GM10266 (cell line): ENCODE measurements at regions not wholly inside any gene's neighbourhood (a gene's known extent, or its start where the extent isn't known, plus 50 kb on each side); places are given as distances from the start of the nearest gene placed in this dataset.
"Not testable (repeated sequence)": the region's sequence is repeated elsewhere in the genome, so short reads cannot be mapped to it uniquely, and the experiment has no call there.

Experiments used
- DNase-seq: peaks from one replicate; pipeline ENCODE4 v3.0.0; 2012; ENCODE audit errors: extremely low spot score
- TF ChIP-seq, protein P1 (sequence below): IDR thresholded peaks from 2 replicates; pipeline ENCODE4 v1.5.1; 2012; ENCODE audit warnings: mild to moderate bottlenecking, low read depth; ENCODE audit not compliant: control insufficient read depth, insufficient read depth; ENCODE audit errors: missing control alignments

DNA sequence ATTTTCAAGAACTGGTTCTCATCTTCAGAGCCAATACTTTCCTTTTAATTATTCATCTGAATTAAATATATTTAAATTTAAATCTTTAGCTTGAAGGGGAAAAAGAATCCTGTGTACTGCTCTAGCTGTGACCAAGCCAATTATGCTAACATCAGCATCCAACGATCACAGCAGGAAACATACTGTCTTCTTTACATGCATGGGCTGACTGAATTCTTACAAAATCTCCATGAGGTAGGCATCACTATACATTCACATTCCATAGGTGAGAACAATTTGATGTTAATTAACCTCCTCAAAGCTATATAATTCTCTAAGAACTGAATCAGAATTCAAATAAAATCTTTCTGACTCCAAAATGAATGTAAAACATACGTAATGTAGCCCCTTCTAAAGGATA, 118.8 kb upstream of the MAP2 start:
- DNase-seq = no peak
- TF ChIP-seq, protein P1, sequence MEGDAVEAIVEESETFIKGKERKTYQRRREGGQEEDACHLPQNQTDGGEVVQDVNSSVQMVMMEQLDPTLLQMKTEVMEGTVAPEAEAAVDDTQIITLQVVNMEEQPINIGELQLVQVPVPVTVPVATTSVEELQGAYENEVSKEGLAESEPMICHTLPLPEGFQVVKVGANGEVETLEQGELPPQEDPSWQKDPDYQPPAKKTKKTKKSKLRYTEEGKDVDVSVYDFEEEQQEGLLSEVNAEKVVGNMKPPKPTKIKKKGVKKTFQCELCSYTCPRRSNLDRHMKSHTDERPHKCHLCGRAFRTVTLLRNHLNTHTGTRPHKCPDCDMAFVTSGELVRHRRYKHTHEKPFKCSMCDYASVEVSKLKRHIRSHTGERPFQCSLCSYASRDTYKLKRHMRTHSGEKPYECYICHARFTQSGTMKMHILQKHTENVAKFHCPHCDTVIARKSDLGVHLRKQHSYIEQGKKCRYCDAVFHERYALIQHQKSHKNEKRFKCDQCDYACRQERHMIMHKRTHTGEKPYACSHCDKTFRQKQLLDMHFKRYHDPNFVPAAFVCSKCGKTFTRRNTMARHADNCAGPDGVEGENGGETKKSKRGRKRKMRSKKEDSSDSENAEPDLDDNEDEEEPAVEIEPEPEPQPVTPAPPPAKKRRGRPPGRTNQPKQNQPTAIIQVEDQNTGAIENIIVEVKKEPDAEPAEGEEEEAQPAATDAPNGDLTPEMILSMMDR = no peak

GRCh38 chr2:209305746-209306196, 118.1 kb upstream of the MAP2 start:
- DNase-seq = no peak
- TF ChIP-seq, protein P1 = no peak

GRCh38 chr2:209307161-209308001, 116.5 kb upstream of the MAP2 start:
- DNase-seq = no peak
- TF ChIP-seq, protein P1 = no peak

DNA sequence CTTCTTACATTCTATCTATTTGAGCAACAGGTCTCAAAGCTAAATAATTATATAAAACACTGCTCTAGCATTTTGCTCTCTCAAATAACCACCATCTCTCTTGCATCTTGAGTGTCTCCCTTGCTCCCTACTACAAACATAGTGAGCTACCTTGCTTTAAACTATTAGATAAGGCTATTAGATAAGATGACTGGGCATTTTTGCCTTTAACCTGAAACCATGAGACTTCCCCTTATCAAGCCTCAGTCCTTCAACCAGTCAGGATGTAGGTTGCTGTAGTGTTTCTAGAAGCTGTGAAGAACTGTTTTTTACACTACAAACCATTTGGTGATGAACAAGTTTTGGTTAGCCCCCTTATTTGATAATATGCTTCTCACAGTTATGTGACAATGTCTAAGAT, 115.4 kb upstream of the MAP2 start:
- TF ChIP-seq, protein P1 = no peak
- DNase-seq = no peak

DNA sequence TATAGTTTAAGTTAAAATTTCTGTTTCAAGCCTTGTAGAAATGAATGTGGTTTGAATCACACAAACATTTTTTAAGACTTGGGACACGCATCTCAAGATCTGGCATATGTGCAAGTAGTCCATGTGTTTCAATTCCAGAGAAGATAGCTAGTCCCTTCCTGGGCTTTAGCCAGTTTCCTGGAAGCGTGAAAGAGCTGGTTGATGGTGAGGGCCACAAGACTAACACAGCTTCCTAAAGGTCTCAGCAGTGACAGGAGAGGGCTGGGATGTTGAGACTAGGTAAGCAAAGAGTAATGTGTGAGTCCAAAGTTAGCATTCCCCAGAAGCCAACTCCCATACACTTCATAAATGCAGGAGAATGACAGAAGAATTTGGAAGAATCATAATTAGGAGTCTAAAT, 111.9 kb upstream of the MAP2 start:
- TF ChIP-seq, protein P1 = no peak
- no peak for DNase-seq

- DNase-seq = not testable (repeated sequence)
Measured at GRCh38 chr2:209312450-209312849, 111.4 kb upstream of the MAP2 start.

GRCh38 chr2:209314653-209315052, 109.2 kb upstream of the MAP2 start:
- TF ChIP-seq, protein P1 = no peak
- DNase-seq = no peak
